ENCODE measurements at regions not wholly inside any gene's neighbourhood (a gene's known extent, or its start where the extent isn't known, plus 50 kb on each side); places are given as distances from the start of the nearest gene placed in this dataset.
"Not testable (repeated sequence)": the region's sequence is repeated elsewhere in the genome, so short reads cannot be mapped to it uniquely, and the experiment has no call there.

- DNase-seq = no peak
Measured at GRCh38 chr13:62131604-62132003, 716.0 kb upstream of the PCDH20 start.

DNA sequence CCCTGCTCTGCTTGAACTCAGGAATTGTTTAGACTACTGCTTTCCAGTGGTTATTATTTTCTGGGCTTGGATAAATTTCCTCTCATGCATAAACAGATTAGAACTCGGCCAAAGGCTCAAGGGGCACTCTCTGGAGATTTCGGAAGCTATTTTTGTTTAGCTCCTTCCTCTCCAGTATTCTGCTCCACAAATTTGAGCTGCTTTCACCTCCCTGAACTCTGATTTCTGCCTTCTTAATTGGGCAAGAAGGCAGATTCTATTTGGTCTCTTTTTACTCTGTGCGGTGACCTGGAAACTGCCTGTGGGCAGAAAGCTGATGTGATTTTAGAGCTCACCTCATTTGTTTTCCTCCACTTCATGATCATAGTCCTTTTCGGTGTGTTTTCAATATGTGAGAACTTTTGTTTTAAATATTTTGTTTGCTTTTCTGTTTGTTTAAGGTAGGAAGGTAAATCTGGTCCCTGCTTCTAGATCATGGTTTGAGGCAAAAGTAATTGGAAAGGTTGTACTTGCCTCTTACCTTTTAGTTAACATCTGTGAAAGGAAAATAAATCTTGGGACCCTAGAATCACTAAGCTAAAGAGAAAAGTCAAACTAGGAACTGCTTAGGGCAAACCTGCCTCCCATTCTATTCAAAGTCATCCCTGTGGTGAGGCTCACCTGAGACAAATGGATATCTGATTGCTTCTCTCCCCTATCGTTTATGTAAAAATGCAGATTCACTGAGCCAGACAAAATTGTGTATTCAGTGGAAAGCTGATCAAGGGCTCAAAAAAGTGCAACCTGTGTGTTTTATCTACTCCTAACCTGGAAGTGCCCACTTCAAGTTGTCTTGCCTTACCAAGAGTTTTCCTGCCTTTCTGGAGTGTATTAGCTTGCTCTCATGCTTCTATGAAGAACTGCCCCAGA, 714.7 kb upstream of the PCDH20 start:
- no peak for DNase-seq

GRCh38 chr13:62129000-62129551, 713.4 kb upstream of the PCDH20 start:
- DNase-seq = no peak

GRCh38 chr13:62126400-62126799, 710.8 kb upstream of the PCDH20 start:
- DNase-seq = no peak

DNA sequence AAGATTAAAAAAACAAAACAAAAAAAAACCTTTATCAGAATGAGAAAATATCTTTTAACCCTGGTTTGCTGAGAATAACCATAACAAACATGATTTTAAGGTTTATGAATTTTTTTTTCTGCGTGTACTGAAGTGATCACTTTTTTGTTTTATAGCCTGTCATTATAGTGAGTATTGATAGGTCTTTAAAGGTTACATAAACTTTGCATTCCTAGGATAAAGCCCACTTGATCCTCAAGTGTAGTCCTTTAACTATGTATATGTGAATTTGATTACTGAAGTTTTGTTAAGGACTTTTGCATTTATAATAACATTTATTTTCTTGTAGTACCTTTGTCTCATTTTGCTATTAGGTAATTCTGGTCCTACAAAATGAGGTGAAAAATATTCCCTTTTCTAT, 709.8 kb upstream of the PCDH20 start:
- DNase-seq = no peak

GRCh38 chr13:62123409-62123808, 707.8 kb upstream of the PCDH20 start:
- no peak for DNase-seq

DNA sequence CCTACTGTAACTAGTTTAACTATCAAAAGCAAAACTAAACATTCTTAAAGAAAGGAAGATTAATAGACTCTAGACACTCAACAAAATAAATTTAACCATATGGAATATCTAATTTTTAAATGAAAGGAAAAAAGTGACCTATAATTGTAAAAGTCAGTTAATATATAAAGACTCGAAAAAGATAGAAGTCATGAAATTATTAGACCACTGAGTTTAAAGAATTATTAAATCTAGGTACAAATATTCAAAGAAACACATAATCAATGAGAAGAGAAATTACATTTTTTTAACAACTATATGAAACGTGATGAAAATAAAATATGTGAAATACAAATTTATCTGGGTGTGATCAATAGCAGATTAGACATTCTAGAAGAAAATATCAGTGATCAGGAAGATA, 706.8 kb upstream of the PCDH20 start:
- no peak for DNase-seq

DNA sequence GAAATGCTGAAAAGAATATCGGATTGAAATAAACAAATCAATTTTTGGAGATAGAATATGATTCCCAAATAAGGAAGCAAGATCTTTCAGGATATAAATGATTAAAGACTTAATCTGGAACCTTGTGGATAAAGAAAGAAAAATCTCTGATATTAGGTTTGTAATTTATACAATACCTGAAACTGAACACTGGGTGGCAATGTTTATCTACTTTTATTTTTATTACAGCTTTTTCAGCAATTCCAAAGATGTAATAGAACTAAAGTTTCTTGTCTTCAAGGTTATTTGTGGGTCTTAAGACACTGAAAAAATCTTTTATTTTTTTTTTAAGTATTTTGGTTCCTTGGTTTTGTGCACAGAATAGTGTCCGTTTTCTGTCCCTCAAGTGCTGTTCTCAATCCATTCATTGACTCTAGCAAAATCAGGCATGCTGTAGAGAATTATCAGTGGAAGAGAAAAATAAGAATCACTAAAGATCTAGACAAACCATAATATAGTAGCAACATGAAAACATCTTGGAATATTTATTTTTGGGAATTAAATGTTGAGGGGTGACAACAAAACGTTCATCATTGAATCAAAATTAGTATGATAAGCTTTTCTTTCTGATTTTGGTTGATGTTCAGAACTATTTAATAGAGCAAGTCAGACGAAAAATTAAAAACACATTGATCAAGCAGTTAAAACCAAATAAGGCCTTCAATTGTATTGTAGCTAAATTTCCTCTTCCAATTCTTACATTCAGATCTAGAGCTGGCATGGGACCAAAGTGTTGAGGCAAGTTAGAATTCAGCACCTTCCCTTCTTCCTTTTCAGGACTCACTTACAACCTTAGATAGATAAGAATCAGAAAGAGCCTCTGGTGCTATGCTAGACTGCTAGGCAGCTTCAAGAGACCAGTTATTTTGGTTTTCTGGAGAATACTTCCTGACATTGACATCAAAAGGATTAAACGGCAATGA, 704.4 kb upstream of the PCDH20 start:
- DNase-seq = no peak

- DNase-seq = no peak
Measured at GRCh38 chr13:62115831-62116230, 700.2 kb upstream of the PCDH20 start.

GRCh38 chr13:62113179-62113578, 697.5 kb upstream of the PCDH20 start:
- DNase-seq = no peak

GRCh38 chr13:62110079-62110478, 694.4 kb upstream of the PCDH20 start:
- DNase-seq = no peak

DNA sequence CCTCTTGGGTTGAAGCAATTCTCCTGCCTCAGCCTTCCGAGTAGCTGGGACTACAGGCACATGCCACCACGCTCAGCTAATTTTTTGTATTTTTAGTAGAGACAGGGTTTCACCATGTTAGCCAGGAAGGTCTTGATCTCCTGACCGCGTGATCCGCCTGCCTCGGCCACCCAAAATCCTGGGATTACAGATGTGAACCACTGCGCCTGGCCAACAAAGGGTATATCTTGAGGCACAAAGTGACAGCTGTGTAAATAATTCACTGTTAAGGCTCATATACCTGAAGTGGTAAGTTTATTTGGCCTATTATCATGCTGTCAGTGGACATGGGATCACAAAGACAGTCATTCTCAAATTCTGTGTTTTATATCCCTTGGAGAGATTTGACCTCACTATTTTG, 688.5 kb upstream of the PCDH20 start:
- not testable (repeated sequence) for DNase-seq

GRCh38 chr13:62096652-62097051, 681.0 kb upstream of the PCDH20 start:
- DNase-seq = no peak

- DNase-seq = no peak
Measured at GRCh38 chr13:62094932-62095331, 679.3 kb upstream of the PCDH20 start.

- no peak for DNase-seq
Measured at GRCh38 chr13:62093984-62094780, 678.5 kb upstream of the PCDH20 start.

DNA sequence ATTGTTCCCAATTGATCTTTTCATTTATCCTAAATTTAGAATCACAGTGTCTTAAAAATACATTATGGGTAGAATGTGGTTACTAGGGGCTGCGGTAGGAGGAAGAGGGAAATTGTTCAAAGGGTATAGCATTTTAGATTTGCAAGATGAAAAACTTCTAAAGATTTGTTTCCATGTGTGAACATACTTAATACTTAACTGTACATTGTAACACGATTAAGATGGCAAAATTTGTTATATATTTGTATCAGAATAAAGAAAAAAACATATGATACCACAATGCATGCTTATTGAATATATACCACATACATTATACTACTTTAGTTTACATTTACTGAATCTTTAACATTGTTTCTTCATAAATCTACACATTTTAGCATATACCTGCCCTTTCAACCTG, 677.3 kb upstream of the PCDH20 start:
- no peak for DNase-seq

DNA sequence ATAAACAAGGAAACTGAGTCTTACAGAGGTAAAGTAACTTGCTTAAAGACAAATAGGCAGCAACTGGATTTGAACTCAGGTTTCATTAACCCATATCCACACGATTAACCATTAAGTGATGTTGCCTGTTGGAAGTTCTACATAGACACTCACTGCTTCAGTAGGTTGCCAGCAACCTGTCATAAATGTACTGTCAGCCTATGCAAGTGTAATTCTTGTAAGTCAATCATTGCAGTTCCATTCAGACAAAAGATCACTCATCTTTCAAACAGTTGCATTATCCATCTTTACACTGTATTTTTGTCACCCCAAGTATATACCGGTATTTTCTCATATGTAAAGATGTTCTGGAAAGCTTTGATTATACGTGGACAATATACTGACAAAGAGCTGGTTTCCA, 676.9 kb upstream of the PCDH20 start:
- no peak for DNase-seq

GRCh38 chr13:62088165-62088564, 672.5 kb upstream of the PCDH20 start:
- DNase-seq = no peak

GRCh38 chr13:62087124-62087523, 671.5 kb upstream of the PCDH20 start:
- no peak for DNase-seq

DNA sequence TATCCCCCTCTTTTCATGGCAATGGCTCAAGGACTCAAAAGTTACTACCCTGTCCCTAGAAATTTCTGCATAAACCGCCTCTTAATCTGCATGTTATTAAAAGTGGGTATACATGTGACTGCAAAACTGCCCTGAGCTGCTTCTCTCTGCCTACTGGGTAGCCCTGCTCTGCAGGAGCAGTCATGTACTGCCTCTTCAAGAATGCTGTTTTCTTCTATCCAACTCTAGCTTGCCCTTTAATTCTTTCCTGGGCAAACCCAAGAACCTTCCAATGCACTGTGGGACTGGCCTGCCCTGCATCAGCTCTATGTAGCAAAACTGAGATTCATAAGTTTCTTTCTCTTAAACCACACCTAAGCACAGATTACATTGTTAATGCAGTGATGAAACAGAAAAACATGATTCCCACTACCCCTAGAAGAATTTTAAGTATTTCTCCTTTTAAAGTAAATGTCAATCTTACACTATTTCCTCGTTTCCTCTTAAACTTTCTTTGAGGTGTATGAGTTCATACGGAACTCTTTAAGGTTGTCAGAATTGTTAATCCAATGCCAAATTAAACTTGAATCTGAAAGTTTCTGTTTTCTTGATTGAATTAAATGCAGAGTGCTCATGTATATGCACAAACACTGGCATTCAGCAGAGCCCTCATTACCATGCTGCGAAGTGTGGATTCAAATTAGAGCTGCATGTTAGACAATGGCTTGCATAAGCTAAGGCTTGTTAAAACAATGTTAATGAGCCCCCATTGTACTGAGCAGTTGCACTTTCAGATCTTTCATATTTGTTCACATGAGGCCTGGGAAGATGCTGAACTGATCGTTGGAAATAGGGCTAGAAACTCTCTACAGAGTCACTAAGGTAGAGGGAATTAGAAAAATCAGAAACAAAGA, 669.9 kb upstream of the PCDH20 start:
- DNase-seq = no peak

GRCh38 chr13:62084728-62085127, 669.1 kb upstream of the PCDH20 start:
- no peak for DNase-seq

DNA sequence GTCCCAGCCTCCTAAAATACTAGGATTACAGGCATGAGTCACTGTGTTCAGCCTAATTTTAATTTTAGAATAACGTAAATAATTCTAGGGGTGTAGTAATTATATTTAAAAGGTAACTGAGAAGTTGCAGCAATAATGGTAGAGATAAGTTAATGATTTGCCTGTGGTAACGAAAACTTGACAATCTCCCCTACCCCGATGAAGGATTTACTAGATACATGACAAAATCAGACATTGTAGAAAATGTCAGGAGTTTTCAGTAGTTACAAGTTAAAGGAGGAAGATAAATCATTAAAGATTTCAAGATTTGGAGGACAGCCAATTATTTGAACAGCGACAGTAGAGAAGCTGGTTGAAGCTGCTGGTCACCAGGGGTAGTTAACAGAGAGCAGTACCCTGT, 652.2 kb upstream of the PCDH20 start:
- no peak for DNase-seq
